Caco-2 (cell line): ENCODE measurements at regions not wholly inside any gene's neighbourhood (a gene's known extent, or its start where the extent isn't known, plus 50 kb on each side); places are given as distances from the start of the nearest gene placed in this dataset.

ENCODE experiments used
- BruUV-seq: library from RNA; stranded (reverse); fragments of 400-500 nt; replicated peaks from 2 replicates; lab custom pipeline; 2021; lab: Mats Ljungman, UMichigan
- CTCF ChIA-PET: fragments of 300-600 bp; sonication (Branson Sonifier 250); formaldehyde crosslinking; loops from one replicate; lab custom pipeline; 2022; ENCODE audit warnings: antibody characterized with exemption; lab: Charles Lee
- POLR2A ChIA-PET: fragments of 300-600 bp; sonication (Branson Sonifier 250); formaldehyde crosslinking; loops from one replicate; lab custom pipeline; 2022; ENCODE audit warnings: antibody characterized with exemption; lab: Charles Lee
- DNase-seq, 2 experiments: peaks; one replicate each; pipeline versions ENCODE4 v3.0.0 to v3.0.0-alpha.2; 2020 to 2022
- H3K27me3 ChIP-seq: replicated peaks from 2 replicates; pipeline ENCODE4 v1.6.0; 2011; ENCODE audit warnings: low read length; ENCODE audit not compliant: control insufficient read depth, insufficient read depth
- H3K36me3 ChIP-seq: 2 replicates; pipeline ENCODE4 v1.5.1; 2011; ENCODE audit warnings: low read length; ENCODE audit not compliant: control insufficient read depth, insufficient read depth
- H3K4me1 ChIP-seq: fragments of 250-450 bp; sonication (Bioruptor Pico); 2 replicates; pipeline ENCODE4 v1.5.1; 2020; ENCODE audit warnings: mild to moderate bottlenecking
- H3K4me3 ChIP-seq: 2 replicates; pipeline ENCODE4 v1.5.1; 2011; ENCODE audit warnings: low read depth, mild to moderate bottlenecking, control low read depth, low read length
- H3K9me3 ChIP-seq: fragments of 250-450 bp; sonication (Bioruptor Pico); 2 replicates; pipeline ENCODE4 v1.5.1; 2020; ENCODE audit warnings: mild to moderate bottlenecking, moderate library complexity
- H3K27ac Mint-ChIP-seq: one replicate; pipeline ENCODE4 v1.8.0; 2022; ENCODE audit warnings: mixed read lengths; ENCODE audit not compliant: unreplicated experiment
- H3K27me3 Mint-ChIP-seq: one replicate; pipeline ENCODE4 v1.8.0; 2022; ENCODE audit warnings: mixed read lengths; ENCODE audit not compliant: insufficient read depth, unreplicated experiment
- H3K36me3 Mint-ChIP-seq: one replicate; pipeline ENCODE4 v1.8.0; 2022; ENCODE audit warnings: mild to moderate bottlenecking, mixed read lengths; ENCODE audit not compliant: insufficient read depth, unreplicated experiment
- H3K4me1 Mint-ChIP-seq: one replicate; pipeline ENCODE4 v1.8.0; 2022; ENCODE audit warnings: low read depth, mixed read lengths; ENCODE audit not compliant: unreplicated experiment
- H3K4me3 Mint-ChIP-seq: one replicate; pipeline ENCODE4 v1.8.0; 2022; ENCODE audit warnings: mild to moderate bottlenecking, moderate library complexity, mixed read lengths; ENCODE audit not compliant: unreplicated experiment
- H3K9me3 Mint-ChIP-seq: one replicate; pipeline ENCODE4 v1.8.0; 2022; ENCODE audit warnings: mixed read lengths; ENCODE audit not compliant: unreplicated experiment
- intact Hi-C: fragments of 100-400 bp; cut with micrococcal nuclease; formaldehyde crosslinking; loops from one replicate; pipeline ENCODE4 v1.10.0; 2022; ENCODE audit not compliant: unreplicated experiment
- TF ChIP-seq, protein P1 (sequence below), 2 experiments: fragments of 200-600 bp in 1 of 2; IDR thresholded peaks; 1 replicate in 1 of 2; 2 replicates in 1 of 2; pipeline versions ENCODE4 v1.5.1 to v1.8.0; 2011 to 2022; ENCODE audit warnings: antibody characterized with exemption in 1 of 2, control low read depth in 1 of 2, inconsistent platforms in 1 of 2, low read depth in 1 of 2, low read length in 1 of 2, mild to moderate bottlenecking in 1 of 2, moderate library complexity in 1 of 2; ENCODE audit not compliant: insufficient read depth in 1 of 2, severe bottlenecking in 1 of 2, unreplicated experiment in 1 of 2

DNA sequence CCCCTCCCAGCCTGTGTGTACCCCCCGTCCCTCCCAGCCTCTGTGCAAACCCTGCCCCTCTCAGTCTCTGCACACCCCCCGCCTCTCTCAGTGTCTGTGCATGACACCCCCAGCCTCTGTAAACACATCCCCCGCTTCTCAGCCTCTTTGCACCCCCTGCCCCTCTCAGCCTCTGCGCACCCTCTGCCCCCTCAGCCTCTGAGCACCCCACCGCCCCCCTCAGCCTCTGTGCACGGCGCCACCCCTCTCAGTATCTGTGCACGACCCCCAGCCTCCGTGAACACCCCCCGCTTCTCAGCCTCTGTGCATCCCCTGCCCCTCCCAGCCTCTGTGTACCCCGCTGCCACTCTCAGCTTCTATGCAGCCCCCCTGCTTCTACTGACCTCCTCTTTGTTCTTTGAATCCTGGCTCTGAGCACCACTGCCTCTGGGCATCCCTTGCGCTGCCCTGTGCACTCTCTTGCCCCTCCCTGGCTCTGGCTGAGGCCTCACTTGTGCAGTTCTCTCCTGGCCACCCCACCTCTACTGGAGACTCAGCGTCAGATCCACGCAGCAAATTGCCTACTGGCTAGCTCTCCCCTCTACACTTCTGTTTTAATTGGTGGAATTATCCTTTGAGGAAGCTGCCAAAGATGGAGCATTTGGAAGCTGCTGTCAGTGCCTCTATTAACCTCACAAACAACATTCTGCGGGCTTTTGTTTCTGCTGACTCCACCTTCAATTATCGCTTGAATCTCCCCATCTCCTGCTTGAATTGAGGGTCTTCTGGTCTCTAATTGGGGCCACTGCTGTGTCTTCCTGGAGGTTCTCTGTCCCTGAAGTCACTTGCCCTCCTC lies 838.6 kb downstream of the TBC1D22A start:
- Histone ChIP-seq H3K4me3 (no peak overlapping the region), H3K27me3 (no peaks in the 10 kb centered on the region), H3K9me3 (no peaks in the 10 kb centered on the region), H3K36me3 (no peaks in the 10 kb centered on the region), H3K4me1 (peaks cover 9% of the 10 kb centered on the region)
- H3K4me1 Mint-ChIP-seq, result no peaks in the 10 kb centered on the region
- BruUV-seq, result no TSS peak
- POLR2A ChIA-PET, result no interaction called here
- intact Hi-C loops, result no loop called here
- TF ChIP-seq, protein P1, sequence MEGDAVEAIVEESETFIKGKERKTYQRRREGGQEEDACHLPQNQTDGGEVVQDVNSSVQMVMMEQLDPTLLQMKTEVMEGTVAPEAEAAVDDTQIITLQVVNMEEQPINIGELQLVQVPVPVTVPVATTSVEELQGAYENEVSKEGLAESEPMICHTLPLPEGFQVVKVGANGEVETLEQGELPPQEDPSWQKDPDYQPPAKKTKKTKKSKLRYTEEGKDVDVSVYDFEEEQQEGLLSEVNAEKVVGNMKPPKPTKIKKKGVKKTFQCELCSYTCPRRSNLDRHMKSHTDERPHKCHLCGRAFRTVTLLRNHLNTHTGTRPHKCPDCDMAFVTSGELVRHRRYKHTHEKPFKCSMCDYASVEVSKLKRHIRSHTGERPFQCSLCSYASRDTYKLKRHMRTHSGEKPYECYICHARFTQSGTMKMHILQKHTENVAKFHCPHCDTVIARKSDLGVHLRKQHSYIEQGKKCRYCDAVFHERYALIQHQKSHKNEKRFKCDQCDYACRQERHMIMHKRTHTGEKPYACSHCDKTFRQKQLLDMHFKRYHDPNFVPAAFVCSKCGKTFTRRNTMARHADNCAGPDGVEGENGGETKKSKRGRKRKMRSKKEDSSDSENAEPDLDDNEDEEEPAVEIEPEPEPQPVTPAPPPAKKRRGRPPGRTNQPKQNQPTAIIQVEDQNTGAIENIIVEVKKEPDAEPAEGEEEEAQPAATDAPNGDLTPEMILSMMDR (IDR thresholded peaks at IDR 0.05; ENCODE audit: insufficient read depth in 1 of 2, low read depth in 1 of 2, low read length in 1 of 2, severe bottlenecking in 1 of 2, unreplicated experiment in 1 of 2), result no peak
- CTCF ChIA-PET, result no interaction called here
- no peak overlapping the region for H3K4me3 Mint-ChIP-seq
- H3K27ac Mint-ChIP-seq, result no peak overlapping the region
- H3K9me3 Mint-ChIP-seq, result no peaks in the 10 kb centered on the region
- H3K36me3 Mint-ChIP-seq, result no peaks in the 10 kb centered on the region
- no peak for DNase-seq
- H3K27me3 Mint-ChIP-seq, result peaks cover 18% of the 10 kb centered on the region

DNA sequence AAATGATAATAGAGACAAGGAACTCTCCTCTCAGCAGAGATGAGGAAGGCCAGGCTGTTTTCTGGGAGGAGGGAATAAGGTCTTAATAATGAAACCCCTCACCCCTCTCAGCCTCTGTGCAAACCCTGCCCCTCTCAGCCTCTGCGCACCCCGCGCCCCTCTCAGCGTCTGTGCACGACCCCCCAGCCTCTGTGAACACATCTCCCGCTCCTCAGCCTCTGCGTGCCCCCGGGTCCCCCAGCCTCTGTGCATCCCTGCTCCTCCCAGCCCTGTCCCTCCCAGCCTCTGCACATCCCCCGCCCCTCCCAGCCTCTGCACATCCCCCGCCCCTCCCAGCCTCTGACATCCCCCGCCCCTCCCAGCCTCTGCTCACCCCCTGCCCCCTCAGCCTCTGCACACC lies 837.8 kb downstream of the TBC1D22A start:
- Histone ChIP-seq H3K4me3 (no peak overlapping the region), H3K4me1 (peaks cover 9% of the 10 kb centered on the region), H3K9me3 (no peaks in the 10 kb centered on the region), H3K36me3 (no peaks in the 10 kb centered on the region), H3K27me3 (no peaks in the 10 kb centered on the region)
- TF ChIP-seq, protein P1 (IDR thresholded peaks at IDR 0.05; ENCODE audit: insufficient read depth in 1 of 2, low read depth in 1 of 2, low read length in 1 of 2, severe bottlenecking in 1 of 2, unreplicated experiment in 1 of 2), result no peak
- H3K36me3 Mint-ChIP-seq, result no peaks in the 10 kb centered on the region
- ChIA-PET POLR2A (no interaction called here), CTCF (no interaction called here)
- peaks cover 13% of the 10 kb centered on the region for H3K27me3 Mint-ChIP-seq
- H3K4me1 Mint-ChIP-seq, result no peaks in the 10 kb centered on the region
- H3K27ac Mint-ChIP-seq, result no peak overlapping the region
- no peak overlapping the region for H3K4me3 Mint-ChIP-seq
- no peaks in the 10 kb centered on the region for H3K9me3 Mint-ChIP-seq
- DNase-seq, result no peak
- no TSS peak for BruUV-seq
- intact Hi-C loops, result no loop called here

DNA sequence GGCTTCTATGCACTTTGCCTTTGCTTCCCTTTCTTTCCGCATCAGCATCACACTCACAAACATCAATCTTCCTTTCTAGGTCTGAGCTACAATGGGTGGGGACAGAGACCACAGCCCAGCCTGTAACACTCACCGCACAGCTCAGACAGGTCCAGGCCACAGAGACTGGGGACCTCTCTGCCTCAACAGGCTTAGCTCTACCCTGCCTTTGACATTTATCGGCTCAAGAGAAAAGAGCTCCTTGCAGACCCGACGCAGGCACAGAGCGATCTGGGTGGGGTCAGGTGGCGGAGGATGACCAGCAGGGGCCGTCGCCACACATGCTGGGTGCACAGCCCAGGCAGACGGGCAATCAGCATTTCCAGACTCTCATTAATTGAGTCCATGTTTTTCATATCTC lies 837.3 kb downstream of the TBC1D22A start:
- H3K27me3 Mint-ChIP-seq, result peaks cover 16% of the 10 kb centered on the region
- TF ChIP-seq, protein P1 (IDR thresholded peaks at IDR 0.05; ENCODE audit: insufficient read depth in 1 of 2, low read depth in 1 of 2, low read length in 1 of 2, severe bottlenecking in 1 of 2, unreplicated experiment in 1 of 2), result no peak
- no peak overlapping the region for H3K27ac Mint-ChIP-seq
- POLR2A ChIA-PET, result no interaction called here
- DNase-seq, result no peak
- H3K36me3 ChIP-seq, result no peaks in the 10 kb centered on the region
- no TSS peak for BruUV-seq
- H3K4me1 ChIP-seq, result peaks cover 9% of the 10 kb centered on the region
- CTCF ChIA-PET, result no interaction called here
- no peaks in the 10 kb centered on the region for H3K4me1 Mint-ChIP-seq
- no peaks in the 10 kb centered on the region for H3K9me3 ChIP-seq
- no peaks in the 10 kb centered on the region for H3K9me3 Mint-ChIP-seq
- intact Hi-C loops, result no loop called here
- no peak overlapping the region for H3K4me3 Mint-ChIP-seq
- H3K4me3 ChIP-seq, result no peak overlapping the region
- no peaks in the 10 kb centered on the region for H3K36me3 Mint-ChIP-seq
- no peaks in the 10 kb centered on the region for H3K27me3 ChIP-seq
